WTC11 (cell line): ENCODE measurements at regions not wholly inside any gene's neighbourhood (a gene's known extent, or its start where the extent isn't known, plus 50 kb on each side); places are given as distances from the start of the nearest gene placed in this dataset.

Source experiments
- CBFB ChIP-seq: sonication (generic); formaldehyde crosslinking; IDR thresholded peaks from 2 replicates; pipeline ENCODE4 v1.8.1; 2022; ENCODE audit warnings: mild to moderate bottlenecking, low read depth, missing genetic modification reagents
- GRHL2 ChIP-seq: fragments of 250-450 bp; sonication (Bioruptor Pico); IDR thresholded peaks from 2 replicates; pipeline ENCODE4 v1.8.0; 2022; ENCODE audit warnings: mild to moderate bottlenecking, moderate library complexity; ENCODE audit not compliant: insufficient replicate concordance, severe bottlenecking
- MXD4 ChIP-seq: fragments of 250-450 bp; sonication (Bioruptor Pico); IDR thresholded peaks from 2 replicates; pipeline ENCODE4 v1.8.0; 2021; ENCODE audit warnings: mild to moderate bottlenecking, moderate library complexity, borderline replicate concordance
- MYBL2 ChIP-seq: sonication (generic); formaldehyde crosslinking; IDR thresholded peaks from 2 replicates; pipeline ENCODE4 v1.8.1; 2023; ENCODE audit warnings: mild to moderate bottlenecking, moderate library complexity, missing genetic modification reagents
- NR1H2 ChIP-seq: sonication (generic); formaldehyde crosslinking; IDR thresholded peaks from 2 replicates; pipeline ENCODE4 v1.9.0; 2021; ENCODE audit warnings: mild to moderate bottlenecking, moderate library complexity, missing genetic modification reagents
- SMAD3 ChIP-seq: sonication (generic); formaldehyde crosslinking; IDR thresholded peaks from 2 replicates; pipeline ENCODE4 v1.8.0; 2022; ENCODE audit warnings: missing genetic modification reagents, mild to moderate bottlenecking, borderline replicate concordance
- ZNF512 ChIP-seq: sonication (generic); formaldehyde crosslinking; IDR thresholded peaks from 2 replicates; pipeline ENCODE4 v1.8.1; 2022; ENCODE audit warnings: missing genetic modification reagents, borderline replicate concordance
- ZSCAN18 ChIP-seq: fragments of 250-450 bp; sonication (Bioruptor Pico); IDR thresholded peaks from 2 replicates; pipeline ENCODE4 v2.1.2; 2022; ENCODE audit warnings: mild to moderate bottlenecking, moderate library complexity
- TF ChIP-seq, protein P1 (sequence below): sonication (generic); formaldehyde crosslinking; IDR thresholded peaks from 2 replicates; pipeline ENCODE4 v1.8.0; 2022; ENCODE audit warnings: missing genetic modification reagents
- TF ChIP-seq, protein P2 (sequence below): fragments of 250-450 bp; sonication (Bioruptor Pico); IDR thresholded peaks from 2 replicates; pipeline ENCODE4 v1.9.0; 2021; ENCODE audit warnings: mild to moderate bottlenecking
- TF ChIP-seq, protein P3 (sequence below): sonication (generic); formaldehyde crosslinking; conservative IDR thresholded peaks from 2 replicates; pipeline ENCODE4 v1.8.1; 2022; ENCODE audit warnings: mild to moderate bottlenecking, missing genetic modification reagents
- TF ChIP-seq, protein P4 (sequence below): fragments of 200-600 bp; IDR thresholded peaks from 2 replicates; pipeline ENCODE4 v1.8.0; 2022; ENCODE audit warnings: antibody characterized with exemption
- TF ChIP-seq, protein P5 (sequence below): sonication (generic); formaldehyde crosslinking; IDR thresholded peaks from 2 replicates; pipeline ENCODE4 v1.8.0; 2023; ENCODE audit warnings: mild to moderate bottlenecking, missing genetic modification reagents
- TF ChIP-seq, protein P6 (sequence below): fragments of 250-450 bp; sonication (Bioruptor Pico); IDR thresholded peaks from 2 replicates; pipeline ENCODE4 v1.9.0; 2021; ENCODE audit warnings: mild to moderate bottlenecking

DNA sequence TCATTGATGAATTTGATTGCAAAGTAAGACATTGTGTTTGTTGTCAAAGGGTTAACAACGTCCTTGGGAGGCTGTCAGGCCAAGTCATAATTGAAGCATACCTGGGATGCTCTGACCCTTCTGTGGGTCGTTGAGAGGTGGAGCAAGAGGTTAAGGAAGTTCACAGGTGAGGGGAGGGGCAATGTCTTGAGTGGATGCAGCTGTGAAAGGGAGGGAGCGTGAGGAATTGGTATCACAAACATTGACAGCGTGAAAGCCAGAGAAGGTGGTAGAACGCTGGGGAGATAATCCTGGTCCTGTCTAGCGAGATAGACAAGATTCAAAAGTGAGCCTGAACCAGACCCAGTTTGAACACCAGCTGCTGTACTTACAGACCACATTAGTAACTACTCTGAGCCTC lies 79.4 kb downstream of the HES1 start (continued):
- TF ChIP-seq, protein P1, sequence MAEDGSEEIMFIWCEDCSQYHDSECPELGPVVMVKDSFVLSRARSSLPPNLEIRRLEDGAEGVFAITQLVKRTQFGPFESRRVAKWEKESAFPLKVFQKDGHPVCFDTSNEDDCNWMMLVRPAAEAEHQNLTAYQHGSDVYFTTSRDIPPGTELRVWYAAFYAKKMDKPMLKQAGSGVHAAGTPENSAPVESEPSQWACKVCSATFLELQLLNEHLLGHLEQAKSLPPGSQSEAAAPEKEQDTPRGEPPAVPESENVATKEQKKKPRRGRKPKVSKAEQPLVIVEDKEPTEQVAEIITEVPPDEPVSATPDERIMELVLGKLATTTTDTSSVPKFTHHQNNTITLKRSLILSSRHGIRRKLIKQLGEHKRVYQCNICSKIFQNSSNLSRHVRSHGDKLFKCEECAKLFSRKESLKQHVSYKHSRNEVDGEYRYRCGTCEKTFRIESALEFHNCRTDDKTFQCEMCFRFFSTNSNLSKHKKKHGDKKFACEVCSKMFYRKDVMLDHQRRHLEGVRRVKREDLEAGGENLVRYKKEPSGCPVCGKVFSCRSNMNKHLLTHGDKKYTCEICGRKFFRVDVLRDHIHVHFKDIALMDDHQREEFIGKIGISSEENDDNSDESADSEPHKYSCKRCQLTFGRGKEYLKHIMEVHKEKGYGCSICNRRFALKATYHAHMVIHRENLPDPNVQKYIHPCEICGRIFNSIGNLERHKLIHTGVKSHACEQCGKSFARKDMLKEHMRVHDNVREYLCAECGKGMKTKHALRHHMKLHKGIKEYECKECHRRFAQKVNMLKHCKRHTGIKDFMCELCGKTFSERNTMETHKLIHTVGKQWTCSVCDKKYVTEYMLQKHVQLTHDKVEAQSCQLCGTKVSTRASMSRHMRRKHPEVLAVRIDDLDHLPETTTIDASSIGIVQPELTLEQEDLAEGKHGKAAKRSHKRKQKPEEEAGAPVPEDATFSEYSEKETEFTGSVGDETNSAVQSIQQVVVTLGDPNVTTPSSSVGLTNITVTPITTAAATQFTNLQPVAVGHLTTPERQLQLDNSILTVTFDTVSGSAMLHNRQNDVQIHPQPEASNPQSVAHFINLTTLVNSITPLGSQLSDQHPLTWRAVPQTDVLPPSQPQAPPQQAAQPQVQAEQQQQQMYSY (CRISPR knock-in tag), result no peak
- TF ChIP-seq MXD4 (no peak), ZSCAN18 (no peak), ZNF512 (CRISPR knock-in tag) (no peak), NR1H2 (CRISPR knock-in tag) (no peak), MYBL2 (CRISPR knock-in tag) (no peak), CBFB (CRISPR knock-in tag) (no peak), GRHL2 (CRISPR knock-in tag) (no peak), SMAD3 (no peak)
- TF ChIP-seq, protein P2, sequence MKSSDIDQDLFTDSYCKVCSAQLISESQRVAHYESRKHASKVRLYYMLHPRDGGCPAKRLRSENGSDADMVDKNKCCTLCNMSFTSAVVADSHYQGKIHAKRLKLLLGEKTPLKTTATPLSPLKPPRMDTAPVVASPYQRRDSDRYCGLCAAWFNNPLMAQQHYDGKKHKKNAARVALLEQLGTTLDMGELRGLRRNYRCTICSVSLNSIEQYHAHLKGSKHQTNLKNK (CRISPR knock-in tag), result no peak
- TF ChIP-seq, protein P3, sequence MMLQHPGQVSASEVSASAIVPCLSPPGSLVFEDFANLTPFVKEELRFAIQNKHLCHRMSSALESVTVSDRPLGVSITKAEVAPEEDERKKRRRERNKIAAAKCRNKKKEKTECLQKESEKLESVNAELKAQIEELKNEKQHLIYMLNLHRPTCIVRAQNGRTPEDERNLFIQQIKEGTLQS (CRISPR knock-in tag), result no peak
- TF ChIP-seq, protein P4, sequence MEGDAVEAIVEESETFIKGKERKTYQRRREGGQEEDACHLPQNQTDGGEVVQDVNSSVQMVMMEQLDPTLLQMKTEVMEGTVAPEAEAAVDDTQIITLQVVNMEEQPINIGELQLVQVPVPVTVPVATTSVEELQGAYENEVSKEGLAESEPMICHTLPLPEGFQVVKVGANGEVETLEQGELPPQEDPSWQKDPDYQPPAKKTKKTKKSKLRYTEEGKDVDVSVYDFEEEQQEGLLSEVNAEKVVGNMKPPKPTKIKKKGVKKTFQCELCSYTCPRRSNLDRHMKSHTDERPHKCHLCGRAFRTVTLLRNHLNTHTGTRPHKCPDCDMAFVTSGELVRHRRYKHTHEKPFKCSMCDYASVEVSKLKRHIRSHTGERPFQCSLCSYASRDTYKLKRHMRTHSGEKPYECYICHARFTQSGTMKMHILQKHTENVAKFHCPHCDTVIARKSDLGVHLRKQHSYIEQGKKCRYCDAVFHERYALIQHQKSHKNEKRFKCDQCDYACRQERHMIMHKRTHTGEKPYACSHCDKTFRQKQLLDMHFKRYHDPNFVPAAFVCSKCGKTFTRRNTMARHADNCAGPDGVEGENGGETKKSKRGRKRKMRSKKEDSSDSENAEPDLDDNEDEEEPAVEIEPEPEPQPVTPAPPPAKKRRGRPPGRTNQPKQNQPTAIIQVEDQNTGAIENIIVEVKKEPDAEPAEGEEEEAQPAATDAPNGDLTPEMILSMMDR, result no peak
- TF ChIP-seq, protein P5, sequence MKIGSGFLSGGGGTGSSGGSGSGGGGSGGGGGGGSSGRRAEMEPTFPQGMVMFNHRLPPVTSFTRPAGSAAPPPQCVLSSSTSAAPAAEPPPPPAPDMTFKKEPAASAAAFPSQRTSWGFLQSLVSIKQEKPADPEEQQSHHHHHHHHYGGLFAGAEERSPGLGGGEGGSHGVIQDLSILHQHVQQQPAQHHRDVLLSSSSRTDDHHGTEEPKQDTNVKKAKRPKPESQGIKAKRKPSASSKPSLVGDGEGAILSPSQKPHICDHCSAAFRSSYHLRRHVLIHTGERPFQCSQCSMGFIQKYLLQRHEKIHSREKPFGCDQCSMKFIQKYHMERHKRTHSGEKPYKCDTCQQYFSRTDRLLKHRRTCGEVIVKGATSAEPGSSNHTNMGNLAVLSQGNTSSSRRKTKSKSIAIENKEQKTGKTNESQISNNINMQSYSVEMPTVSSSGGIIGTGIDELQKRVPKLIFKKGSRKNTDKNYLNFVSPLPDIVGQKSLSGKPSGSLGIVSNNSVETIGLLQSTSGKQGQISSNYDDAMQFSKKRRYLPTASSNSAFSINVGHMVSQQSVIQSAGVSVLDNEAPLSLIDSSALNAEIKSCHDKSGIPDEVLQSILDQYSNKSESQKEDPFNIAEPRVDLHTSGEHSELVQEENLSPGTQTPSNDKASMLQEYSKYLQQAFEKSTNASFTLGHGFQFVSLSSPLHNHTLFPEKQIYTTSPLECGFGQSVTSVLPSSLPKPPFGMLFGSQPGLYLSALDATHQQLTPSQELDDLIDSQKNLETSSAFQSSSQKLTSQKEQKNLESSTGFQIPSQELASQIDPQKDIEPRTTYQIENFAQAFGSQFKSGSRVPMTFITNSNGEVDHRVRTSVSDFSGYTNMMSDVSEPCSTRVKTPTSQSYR (CRISPR knock-in tag), result no peak
- TF ChIP-seq, protein P6, sequence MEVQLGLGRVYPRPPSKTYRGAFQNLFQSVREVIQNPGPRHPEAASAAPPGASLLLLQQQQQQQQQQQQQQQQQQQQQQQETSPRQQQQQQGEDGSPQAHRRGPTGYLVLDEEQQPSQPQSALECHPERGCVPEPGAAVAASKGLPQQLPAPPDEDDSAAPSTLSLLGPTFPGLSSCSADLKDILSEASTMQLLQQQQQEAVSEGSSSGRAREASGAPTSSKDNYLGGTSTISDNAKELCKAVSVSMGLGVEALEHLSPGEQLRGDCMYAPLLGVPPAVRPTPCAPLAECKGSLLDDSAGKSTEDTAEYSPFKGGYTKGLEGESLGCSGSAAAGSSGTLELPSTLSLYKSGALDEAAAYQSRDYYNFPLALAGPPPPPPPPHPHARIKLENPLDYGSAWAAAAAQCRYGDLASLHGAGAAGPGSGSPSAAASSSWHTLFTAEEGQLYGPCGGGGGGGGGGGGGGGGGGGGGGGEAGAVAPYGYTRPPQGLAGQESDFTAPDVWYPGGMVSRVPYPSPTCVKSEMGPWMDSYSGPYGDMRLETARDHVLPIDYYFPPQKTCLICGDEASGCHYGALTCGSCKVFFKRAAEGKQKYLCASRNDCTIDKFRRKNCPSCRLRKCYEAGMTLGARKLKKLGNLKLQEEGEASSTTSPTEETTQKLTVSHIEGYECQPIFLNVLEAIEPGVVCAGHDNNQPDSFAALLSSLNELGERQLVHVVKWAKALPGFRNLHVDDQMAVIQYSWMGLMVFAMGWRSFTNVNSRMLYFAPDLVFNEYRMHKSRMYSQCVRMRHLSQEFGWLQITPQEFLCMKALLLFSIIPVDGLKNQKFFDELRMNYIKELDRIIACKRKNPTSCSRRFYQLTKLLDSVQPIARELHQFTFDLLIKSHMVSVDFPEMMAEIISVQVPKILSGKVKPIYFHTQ (CRISPR knock-in tag), result no peak
